ENCODE measurements at regions not wholly inside any gene's neighbourhood (a gene's known extent, or its start where the extent isn't known, plus 50 kb on each side); places are given as distances from the start of the nearest gene placed in this dataset.
"Not testable (repeated sequence)": the region's sequence is repeated elsewhere in the genome, so short reads cannot be mapped to it uniquely, and the experiment has no call there.

- no peak for DNase-seq (ENCODE audit: low spot score)
These were observed 139.6 kb upstream of the ITGA6 start for GRCh38 chr2:172287605-172288315.

GRCh38 chr2:172288603-172289002 is 138.8 kb upstream of the ITGA6 start:
- no peak for DNase-seq (ENCODE audit: low spot score)

- DNase-seq (ENCODE audit: low spot score): no peak
These were observed 133.4 kb upstream of the ITGA6 start for GRCh38 chr2:172293952-172294351.

- DNase-seq (ENCODE audit: low spot score): no peak
These were observed 132.4 kb upstream of the ITGA6 start for GRCh38 chr2:172294983-172295382.

GRCh38 chr2:172295677-172296076 is 131.7 kb upstream of the ITGA6 start:
- no peak for DNase-seq (ENCODE audit: low spot score)

GRCh38 chr2:172296267-172297046 is 130.9 kb upstream of the ITGA6 start:
- DNase-seq (ENCODE audit: low spot score): no peak

GRCh38 chr2:172297531-172297930 is 129.9 kb upstream of the ITGA6 start:
- no peak for DNase-seq (ENCODE audit: low spot score)

- no peak for DNase-seq (ENCODE audit: low spot score)
These were observed 129.4 kb upstream of the ITGA6 start for GRCh38 chr2:172297950-172298349.

- DNase-seq (ENCODE audit: low spot score): no peak
These were observed 127.6 kb upstream of the ITGA6 start for GRCh38 chr2:172299741-172300140.

- no peak for DNase-seq (ENCODE audit: low spot score)
These were observed 126.5 kb upstream of the ITGA6 start for GRCh38 chr2:172300851-172301250.

- DNase-seq (ENCODE audit: low spot score): no peak
These were observed 122.3 kb upstream of the ITGA6 start for GRCh38 chr2:172305066-172305465.

- no peak for DNase-seq (ENCODE audit: low spot score)
These were observed 119.6 kb upstream of the ITGA6 start for GRCh38 chr2:172307800-172308199.

GRCh38 chr2:172308253-172308935 is 119.0 kb upstream of the ITGA6 start:
- DNase-seq (ENCODE audit: low spot score): no peak

- no peak for DNase-seq (ENCODE audit: low spot score)
These were observed 115.5 kb upstream of the ITGA6 start for GRCh38 chr2:172311921-172312345.

- no peak for DNase-seq (ENCODE audit: low spot score)
These were observed 113.6 kb upstream of the ITGA6 start for GRCh38 chr2:172313715-172314341.

- DNase-seq (ENCODE audit: low spot score): not testable (repeated sequence)
These were observed 112.3 kb upstream of the ITGA6 start for GRCh38 chr2:172315070-172315469.

- DNase-seq (ENCODE audit: low spot score): no peak
These were observed 105.3 kb upstream of the ITGA6 start for GRCh38 chr2:172322049-172322448.

- DNase-seq (ENCODE audit: low spot score): no peak
These were observed 104.1 kb upstream of the ITGA6 start for GRCh38 chr2:172323256-172323655.

- DNase-seq (ENCODE audit: low spot score): no peak
These were observed 103.4 kb upstream of the ITGA6 start for GRCh38 chr2:172323861-172324597.

- DNase-seq (ENCODE audit: low spot score): no peak
These were observed 101.2 kb upstream of the ITGA6 start for GRCh38 chr2:172326211-172326509.

GRCh38 chr2:172328103-172328841 is 99.1 kb upstream of the ITGA6 start:
- DNase-seq (ENCODE audit: low spot score): no peak

All from globus pallidus (tissue), 1 donor.